NCI-H2171 (cell line): ENCODE measurements at regions not wholly inside any gene's neighbourhood (a gene's known extent, or its start where the extent isn't known, plus 50 kb on each side); places are given as distances from the start of the nearest gene placed in this dataset.

Experiments used
- DNase-seq: peaks from one replicate; lab custom pipeline; 2025; lab: John Stamatoyannopoulos, UW

DNA sequence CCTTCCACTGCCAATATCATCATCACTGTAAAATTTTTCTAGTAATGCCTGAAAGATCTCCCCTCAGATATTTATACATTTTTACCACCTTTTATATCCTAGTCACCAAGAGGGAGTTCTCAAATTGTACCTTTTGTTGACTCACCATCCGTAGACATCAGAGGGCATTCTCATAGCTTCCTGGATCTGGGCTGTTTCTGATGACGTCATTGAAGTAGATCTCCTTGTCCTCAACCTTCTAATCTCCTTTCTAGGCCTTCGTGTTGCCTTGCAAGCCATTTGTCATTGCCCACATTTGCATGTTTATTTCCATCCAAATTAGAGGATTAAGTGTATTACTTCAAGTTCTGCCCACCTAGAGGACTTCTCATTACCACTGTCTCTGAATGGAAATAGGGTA is 193.4 kb upstream of the NRXN1 start:
- DNase-seq, result no peak

DNA sequence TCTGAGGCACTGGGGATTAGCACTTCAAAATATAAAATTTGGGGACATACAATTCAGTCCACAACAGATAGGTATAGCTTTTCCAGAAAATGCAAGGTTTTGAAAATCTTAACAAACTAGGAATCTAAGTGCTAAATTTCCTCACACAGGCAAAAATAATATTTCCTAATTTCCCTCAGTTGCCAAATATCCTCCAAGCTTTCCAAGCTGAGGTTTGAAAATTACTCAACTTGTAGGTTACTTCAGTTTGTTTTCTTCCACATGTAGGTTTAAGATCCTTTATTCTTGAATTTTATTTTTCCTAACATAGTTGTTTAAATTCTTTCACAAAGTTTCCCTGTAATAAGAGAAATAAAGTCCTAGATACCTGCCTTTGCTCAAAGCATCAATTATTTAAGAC is 192.9 kb upstream of the NRXN1 start:
- no peak for DNase-seq

DNA sequence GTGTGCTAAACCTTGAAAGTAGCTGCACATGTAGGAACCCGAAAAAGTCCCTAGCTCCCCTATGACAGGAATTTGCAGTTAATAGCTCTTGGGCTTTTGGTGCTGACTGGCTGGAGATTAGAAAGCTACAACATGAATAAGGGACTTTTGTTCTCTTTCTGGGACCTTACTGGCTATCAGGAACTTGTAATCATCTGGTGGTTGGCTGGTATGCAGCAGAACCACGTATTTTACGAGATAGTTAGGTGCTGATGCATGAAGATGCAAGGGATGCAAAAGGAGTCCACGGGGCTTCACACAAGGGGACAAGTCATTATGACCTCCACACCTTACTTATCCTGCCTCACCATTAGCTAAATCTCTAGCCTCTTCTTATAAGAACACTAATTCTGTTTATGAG is 190.2 kb upstream of the NRXN1 start:
- DNase-seq, result no peak

DNA sequence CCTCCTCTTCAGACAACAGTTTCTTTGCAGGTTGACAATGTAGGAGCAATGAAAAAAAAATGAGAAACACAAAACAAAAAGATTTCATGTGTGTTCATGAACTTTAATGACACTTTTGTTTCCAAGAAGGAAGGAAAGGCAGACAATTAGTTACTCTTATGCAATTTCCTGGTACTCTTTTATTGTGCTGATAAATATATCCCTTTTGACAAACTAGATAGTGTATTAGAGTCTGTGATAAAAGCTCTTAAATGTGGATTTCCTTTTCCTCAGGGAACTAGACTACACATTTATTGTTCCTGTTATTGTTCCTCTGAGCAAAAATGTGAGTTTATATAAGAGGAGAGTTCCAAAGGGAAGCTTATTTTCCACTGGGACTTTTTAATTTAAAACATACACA is 188.7 kb upstream of the NRXN1 start:
- no peak for DNase-seq

DNA sequence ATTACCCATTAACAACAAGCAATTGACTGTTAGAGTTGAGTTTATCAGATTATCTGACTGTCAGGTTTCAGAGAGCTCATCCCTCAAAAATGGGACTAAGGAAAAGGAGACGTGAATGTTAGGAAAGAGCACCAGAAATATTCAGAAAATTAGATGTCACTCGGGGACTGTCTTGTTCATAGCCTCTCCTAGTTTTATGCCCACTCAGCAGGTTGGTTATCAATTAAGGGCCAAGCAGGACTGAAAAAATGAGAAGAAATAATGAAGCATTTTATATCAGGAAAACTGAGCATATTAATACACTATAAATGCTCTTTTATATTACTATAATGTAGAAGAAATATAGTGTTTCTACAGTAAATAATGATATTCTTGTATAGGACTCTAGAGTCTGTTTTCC is 188.1 kb upstream of the NRXN1 start:
- no peak for DNase-seq

DNA sequence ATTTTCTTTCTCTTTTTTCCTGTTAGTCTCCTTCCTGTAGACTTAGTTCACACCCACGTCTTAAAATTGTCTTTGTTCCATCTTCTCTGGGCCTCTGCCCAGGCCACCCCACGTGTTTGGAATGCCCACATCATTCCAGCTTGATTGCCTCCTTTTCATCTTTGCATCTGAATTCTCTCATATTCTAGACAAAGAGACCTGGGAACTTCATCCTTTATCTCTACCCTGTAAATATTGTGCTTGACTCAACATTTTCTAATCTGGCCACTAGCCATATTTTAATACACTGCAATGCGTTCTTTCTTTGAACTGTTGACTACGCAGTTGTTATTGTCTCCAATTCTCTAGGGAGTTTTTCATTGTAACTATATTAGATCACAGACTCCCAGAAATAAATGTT is 187.5 kb upstream of the NRXN1 start:
- DNase-seq, result no peak

DNA sequence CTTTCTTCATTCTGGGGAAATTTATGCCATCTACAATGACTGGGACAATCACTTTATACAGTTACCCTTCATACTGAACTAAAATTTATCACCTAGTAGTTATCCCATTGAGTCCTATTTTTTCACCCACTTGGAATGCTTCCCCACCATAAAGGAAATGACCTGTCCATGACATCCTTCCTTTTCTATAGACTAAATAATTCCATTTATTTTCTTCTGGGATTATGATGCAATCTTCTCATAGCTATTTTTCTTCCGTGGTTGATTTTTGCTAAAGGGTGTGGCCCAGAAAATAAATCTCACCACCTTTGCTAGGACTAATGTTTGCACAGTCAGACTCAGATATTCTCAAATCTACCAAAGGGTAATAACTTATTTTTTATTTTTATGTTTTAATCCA is 186.1 kb upstream of the NRXN1 start:
- DNase-seq, result no peak

DNA sequence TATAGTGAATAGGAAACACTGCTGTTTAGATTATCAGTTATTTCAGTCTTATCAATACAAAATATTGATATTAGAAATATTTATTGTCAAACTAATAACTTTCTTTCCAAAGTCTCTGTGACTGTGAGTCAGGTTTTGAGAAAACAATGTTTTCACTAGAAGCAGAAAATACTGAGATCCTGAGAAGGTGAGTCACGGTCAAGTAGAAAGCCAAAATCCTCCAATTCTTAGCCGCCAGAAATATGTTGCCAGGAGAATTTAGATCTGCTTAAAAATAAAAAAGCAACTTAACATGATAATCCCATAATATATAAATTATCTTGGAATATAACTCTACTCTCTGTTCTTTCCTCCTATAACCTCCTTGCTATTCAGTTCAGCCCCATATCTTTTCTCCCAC is 181.9 kb upstream of the NRXN1 start:
- DNase-seq, result no peak

DNA sequence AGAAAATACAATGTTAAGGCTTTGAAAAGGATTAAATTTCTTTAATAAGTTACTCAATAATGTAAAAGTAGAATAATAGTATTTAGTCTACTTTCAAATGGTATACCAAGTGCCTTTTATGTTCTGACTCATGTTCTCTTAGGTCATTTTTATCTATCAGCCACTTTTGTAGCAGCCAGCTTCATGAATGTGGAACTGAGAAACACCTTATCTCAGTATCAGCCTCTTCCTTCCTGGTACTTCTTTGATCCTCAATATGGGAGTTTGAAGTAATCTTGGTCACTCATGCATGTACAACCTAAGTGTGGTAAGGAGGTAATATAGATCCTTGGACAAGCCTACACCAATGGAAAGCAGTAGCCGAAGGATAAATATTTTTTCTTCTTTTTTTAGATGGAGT is 180.4 kb upstream of the NRXN1 start:
- no peak for DNase-seq

DNA sequence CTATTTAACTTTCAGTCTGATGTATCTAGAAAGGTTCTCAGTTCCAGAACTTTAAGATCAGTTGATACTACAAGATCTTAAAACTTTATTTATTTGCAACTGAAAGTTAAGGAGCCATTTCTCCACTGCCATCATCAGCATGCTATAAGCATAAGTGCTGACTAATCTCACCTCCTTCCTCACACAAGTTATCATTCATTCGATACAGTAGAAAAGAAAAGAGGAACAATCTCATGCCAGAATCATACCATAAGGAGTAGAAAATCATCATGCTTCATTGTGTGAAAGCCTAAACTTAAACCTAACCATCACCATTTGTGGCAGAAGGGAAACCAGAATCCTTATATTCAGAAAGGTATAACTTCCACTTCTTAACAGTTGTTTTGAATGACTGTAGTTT is 176.6 kb upstream of the NRXN1 start:
- no peak for DNase-seq

DNA sequence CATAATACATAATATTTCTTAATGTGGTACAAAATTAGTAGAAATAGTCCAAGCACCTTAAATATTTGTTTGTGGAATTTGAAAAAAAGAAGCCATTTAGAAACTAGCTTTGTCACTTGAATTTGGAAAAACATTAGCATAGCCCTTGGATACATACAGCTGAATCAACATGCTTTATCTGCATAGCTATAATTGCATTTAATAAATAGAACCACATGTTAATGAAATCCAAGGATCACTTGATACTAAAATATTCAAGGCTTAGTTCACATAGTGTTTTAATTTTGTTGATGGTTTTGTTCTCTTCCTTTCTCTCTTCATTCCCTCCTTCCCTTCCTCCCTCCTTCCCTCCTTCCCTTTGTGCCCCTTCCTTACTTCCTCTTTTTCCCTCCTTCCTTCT is 169.4 kb upstream of the NRXN1 start:
- no peak for DNase-seq

DNA sequence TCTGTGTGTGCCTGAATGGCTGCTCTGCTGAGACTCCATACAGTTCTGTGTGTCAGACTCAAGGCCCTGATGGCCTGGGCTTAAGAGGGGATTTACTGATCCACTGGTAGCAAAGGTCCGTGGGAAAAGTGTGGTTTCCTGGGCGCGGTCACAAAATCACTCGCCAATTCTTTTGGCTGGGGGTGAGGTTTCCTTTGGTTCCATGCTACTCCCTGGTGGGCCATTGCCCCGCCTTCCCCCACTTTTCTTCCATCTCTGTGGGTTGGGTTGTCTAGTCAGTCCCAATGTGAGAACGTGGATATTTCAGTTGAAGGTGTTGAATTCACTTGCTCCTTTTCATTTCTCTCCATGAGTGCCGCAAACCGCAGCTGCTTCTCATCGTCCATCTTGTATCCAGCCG is 162.7 kb upstream of the NRXN1 start:
- DNase-seq, result no peak

DNA sequence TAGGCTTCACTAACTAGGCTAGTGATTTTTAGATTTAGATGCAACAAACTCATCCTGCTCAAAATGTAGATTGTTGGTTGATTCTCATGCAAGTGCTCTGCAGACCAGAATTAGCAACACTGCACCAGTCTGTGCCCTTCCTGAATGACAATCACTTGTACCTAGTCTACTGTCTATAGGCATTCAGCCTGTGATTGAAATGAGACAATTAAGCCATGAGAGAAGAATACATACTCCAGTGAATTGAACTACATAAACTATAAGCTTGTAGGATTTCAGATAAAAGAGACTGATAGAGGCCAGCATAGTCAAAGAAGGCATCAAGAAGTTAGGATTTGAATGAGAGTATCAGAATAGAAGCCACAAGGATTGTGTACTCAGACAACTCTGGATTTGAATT is 138.3 kb upstream of the NRXN1 start:
- DNase-seq, result no peak

DNA sequence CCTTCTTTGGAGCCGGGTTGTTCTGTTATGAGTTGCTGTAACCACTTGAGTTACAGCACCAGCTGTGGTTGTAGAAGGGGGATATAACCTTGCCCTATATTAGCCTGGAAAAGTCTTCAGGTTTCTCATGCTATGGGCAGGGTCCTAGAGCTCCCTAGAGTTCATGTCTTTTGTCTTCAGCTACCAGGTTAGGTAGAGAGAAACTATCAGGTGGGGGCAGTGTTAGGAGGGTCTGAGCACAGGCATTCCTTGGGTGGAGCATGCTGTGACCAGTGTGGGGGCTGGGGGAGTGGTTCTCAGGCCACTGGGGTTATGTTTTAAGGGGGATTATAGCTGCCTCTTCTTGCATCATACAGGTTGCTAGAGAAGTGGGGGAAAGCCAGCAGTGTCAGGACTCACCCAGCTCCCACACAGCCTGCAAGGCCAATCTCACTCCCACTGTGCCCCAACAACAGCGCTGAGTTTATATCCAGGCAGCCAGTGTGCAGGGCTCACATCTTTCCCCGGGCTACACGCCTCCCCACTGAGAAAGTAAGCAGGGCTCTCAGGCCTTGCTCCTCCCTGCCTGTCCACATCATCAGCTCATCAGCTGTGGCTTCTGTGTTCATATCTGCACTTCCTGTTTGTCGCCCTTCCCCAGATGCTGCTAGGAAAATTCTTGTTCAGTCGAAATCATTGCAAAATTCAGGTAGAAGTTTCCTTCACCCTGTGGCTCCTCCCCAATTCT is 133.8 kb upstream of the NRXN1 start:
- DNase-seq, result no peak

DNA sequence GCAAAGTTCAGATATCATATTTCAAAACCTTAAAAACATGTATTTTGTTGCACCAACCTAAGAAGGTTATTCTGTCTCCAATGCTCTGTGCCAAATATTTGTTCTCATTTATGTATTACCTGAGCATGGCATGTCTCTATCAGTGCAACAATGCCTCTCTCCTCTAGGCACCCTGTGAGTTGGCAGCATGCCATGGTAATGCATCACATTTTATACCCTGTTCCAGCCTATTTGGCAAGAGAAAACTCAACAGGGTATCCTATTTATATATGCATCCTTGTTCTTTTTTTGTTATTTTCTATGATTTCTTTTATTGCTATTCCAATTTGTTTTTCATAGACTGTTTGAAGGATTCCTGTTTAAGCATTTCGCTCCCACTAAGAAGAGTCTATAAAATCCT is 126.3 kb upstream of the NRXN1 start:
- peak; percentile 90 for DNase-seq

DNA sequence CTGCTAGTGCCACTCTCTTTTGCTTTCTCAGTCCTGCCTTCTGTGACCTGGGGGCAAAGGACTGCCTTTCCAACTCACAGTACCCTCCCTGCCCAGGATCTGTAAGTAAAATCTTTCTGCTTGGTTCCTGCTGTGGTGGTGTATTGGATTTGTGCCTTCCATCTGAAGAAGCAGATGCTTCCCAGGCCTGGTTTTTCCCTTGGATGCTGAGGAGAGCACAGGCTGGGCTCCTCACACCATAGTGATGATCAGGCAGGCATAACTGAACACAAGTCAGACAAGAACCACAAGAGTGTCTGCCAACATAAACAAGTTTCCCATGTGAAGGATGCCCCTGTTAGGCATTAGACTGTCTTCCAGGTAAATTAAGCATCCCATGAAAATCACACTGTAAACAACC is 121.3 kb upstream of the NRXN1 start:
- no peak for DNase-seq

DNA sequence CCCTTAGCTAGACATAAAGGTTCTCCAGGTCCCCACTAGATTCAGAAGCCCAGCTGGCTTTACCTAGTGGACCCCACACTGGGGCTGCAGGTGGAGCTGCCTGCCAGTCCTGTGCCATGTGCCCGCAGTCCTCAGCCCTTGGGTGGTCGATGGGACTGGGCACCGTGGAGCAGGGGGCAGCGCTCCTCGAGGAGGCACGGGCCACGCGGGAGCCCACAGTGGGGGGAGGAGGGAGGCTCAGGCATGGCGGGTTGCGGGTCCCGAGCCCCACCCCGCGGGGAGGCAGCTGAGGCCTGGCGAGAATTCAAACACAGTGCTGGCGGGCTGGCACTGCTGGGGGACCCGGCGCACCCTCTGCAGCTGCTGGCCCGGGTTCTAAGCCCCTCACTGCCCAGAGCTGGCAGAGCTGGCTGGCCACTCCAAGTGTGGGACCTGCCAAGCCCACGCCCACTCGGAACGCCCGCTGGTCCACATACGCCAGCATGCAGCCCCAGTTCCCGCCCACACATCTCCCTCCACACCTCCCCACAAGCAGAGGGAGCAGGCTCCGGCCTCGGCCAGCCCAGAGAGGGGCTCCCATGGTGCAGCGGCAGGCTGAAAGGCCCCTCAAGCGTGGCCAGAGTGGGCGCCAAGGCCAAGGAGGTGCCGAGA is 119.7 kb upstream of the NRXN1 start:
- DNase-seq, result no peak

DNA sequence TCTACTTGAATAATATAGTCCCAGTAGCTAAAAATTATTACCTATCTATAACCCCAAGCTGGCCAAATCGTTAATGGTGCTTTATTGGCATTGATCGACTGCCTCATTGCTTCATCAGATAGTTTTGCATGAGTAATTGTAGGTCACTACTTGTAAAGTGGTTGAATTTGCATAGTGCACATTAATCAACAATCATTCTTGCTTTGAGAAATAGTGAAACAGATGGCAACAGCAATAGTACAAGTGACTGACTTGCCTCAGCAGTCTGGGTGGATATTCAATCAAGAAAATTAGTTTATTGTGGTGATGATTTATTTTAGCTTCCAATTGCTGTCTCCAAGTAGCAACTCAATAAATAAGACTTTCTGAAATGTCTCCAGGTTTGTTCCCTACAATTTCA is 117.8 kb upstream of the NRXN1 start:
- DNase-seq, result peak; percentile 8

DNA sequence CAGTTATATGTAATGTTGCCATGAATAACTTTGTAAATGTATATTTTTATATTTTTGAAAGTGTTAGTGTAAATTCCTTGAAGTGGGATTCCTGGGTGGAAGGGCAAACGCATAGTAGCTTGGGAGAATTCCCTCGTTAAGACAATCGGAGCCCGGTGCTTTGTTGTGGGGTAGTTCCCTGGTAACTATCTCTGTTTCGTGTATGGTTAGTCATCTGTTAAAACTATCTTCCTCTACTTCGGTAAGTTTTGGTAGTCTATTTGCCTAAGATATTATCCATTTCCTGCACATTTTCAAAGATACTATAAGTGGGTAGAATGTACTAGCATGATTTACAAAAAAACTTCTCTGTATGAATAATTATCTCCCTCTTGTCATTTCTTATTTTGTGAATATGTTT is 113.8 kb upstream of the NRXN1 start:
- DNase-seq, result no peak

DNA sequence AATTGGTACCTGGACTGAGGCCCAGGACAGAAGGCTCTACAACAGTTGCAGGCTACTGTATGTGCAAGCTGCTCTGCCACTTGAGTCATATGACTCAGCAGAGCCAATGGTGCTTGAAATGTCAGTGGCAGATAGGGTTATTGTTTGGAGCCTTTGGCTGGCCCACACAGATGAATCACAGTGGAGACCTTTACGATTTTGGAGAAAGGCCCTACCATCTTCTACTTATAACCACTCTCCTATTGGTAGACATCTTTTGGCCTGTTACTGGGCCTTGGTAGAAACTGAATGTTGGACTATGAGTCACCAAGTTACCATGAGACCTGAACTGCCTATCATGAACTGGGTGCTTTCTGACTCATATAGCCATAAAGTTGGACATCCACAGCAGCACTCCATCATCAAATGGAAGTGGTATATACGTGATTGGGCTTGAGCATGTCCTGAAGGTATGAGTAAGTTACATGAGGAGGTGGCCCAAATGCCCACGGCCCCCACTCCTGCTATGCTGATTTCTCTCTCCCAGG is 88.9 kb upstream of the NRXN1 start:
- DNase-seq, result no peak

DNA sequence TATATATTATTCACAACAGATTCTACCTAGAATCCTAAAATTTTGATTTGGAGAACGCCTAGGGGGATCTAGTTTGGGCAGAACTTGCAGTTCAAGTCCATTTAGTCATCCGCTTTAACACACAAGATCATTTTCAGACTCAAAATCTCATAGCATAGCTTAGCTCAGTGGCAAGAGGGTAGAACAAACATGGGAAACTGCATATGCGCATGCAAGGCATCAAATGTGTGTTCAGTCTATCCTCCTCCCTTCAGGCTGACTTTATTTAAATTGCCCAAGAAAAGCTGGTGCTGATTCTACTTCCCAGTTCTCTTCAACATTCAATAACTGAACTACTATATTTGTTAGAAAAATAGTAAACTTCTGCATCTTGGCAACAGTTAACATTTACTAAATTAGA is 79.6 kb upstream of the NRXN1 start:
- no peak for DNase-seq

DNA sequence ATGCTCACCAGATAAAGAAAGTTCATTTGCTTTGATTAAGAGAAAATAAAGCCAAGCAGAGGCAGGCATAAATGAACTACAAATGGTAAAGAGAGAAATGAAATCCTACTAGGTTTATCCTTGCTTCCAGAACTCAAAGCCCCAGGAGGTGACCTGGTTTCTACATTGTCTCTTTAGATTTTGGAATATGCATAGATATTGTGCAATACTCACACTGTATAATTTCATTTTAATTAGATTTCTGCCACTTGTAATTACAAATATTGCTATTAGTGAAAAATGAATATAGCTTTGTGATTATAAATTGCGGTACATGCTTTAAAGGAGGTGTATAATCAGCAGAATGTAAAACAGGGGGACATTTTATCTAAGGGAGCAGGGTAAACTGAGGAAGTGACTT is 76.9 kb upstream of the NRXN1 start:
- no peak for DNase-seq

DNA sequence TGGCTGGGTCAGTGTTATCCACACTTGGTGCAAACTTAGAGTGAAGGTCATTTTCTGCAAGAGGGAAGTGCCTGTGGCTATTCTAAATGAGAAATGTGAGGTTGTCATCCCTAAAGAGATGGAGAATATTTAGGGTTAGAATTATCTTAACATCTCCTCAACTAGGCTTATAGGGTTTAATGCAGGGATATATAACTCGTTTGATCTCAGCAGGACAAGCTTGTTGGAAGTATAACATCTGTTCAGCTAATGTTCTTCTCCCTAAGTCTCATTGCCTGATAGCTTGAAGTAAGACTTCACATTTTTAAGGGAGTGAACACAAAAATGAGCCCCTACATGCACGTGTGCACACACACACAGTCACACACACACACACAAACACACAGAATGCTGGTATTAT is 75.9 kb upstream of the NRXN1 start:
- DNase-seq, result no peak

DNA sequence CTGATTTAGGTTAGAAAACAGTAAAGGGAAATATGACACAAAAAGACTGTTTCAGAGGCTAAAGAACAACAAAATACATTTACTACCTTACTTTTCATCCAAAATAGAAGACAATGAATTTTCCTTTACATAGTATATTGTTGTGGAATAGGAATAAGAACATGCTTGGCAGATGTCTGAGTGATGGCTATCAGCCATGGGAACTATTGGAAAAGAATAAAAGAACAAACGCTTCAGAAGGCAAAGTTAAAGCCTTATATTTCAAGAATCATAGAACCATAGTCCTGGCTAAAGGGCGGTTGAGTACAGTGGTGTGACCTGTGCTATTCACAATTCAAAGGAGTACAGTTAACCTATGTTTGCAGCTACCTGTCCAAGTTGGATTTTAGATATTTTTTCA is 73.9 kb upstream of the NRXN1 start:
- no peak for DNase-seq
